Vagina (tissue), 2 donors: ENCODE measurements at regions not wholly inside any gene's neighbourhood (a gene's known extent, or its start where the extent isn't known, plus 50 kb on each side); places are given as distances from the start of the nearest gene placed in this dataset.
"Not testable (repeated sequence)": the region's sequence is repeated elsewhere in the genome, so short reads cannot be mapped to it uniquely, and the experiment has no call there.

Experiments used
- CTCF ChIP-seq, 3 experiments: fragments of 450-650 bp in 2 of 3; fragments of 200-600 bp in 1 of 3; sonication (generic) in 1 of 3; IDR thresholded peaks; one replicate each; pipeline ENCODE4 v1.5.1; 2017 to 2019; ENCODE audit warnings: antibody characterized with exemption in 3 of 3, mild to moderate bottlenecking in 2 of 3, moderate library complexity in 2 of 3
- POLR2A ChIP-seq, 2 donors: fragments of 450-650 bp; IDR thresholded peaks; one replicate each; pipeline ENCODE4 v1.6.1; 2017; ENCODE audit warnings: antibody characterized with exemption in 2 of 2, mild to moderate bottlenecking in 2 of 2, moderate library complexity in 2 of 2
- POLR2AphosphoS5 ChIP-seq, 2 donors: sonication (generic); formaldehyde crosslinking; IDR thresholded peaks; one replicate each; pipeline ENCODE4 v1.9.0; 2017; ENCODE audit warnings: antibody characterized with exemption in 2 of 2, mild to moderate bottlenecking in 2 of 2, low read depth in 1 of 2; ENCODE audit not compliant: insufficient read depth in 1 of 2

- TF ChIP-seq POLR2AphosphoS5 (IDR thresholded peaks at IDR 0.05; ENCODE audit: insufficient read depth in 1 of 2, low read depth in 1 of 2); CTCF (IDR thresholded peaks at IDR 0.05); POLR2A (IDR thresholded peaks at IDR 0.05): not testable (repeated sequence)
Observed at GRCh38 chr9:66712870-66713269, 187.7 kb upstream of the ZNF658 start.
